Activated CD8-positive, alpha-beta T cell treated with anti-CD3 and anti-CD28 coated beads for 36 hours (primary cell): ENCODE measurements at regions not wholly inside any gene's neighbourhood (a gene's known extent, or its start where the extent isn't known, plus 50 kb on each side); places are given as distances from the start of the nearest gene placed in this dataset.

Experiments
- ATAC-seq: fragments of 200-7000 bp; cut with Tn5 transposase; one replicate; pipeline ENCODE4 v1.10.0; 2021; ENCODE audit warnings: mild to moderate bottlenecking, moderate library complexity
- CTCF ChIA-PET: fragments of 350-600 bp; sonication (Branson Sonifier 250); formaldehyde crosslinking; loops from one replicate; lab custom pipeline; 2021; ENCODE audit warnings: antibody characterized with exemption; lab: Charles Lee
- POLR2A ChIA-PET: fragments of 350-600 bp; sonication (Branson Sonifier 250); formaldehyde crosslinking; loops from one replicate; lab custom pipeline; 2021; ENCODE audit warnings: antibody characterized with exemption; lab: Charles Lee
- DNase-seq: peaks from one replicate; pipeline ENCODE4 v3.0.0-alpha.2; 2020
- H3K27ac Mint-ChIP-seq: one replicate; pipeline ENCODE4 v1.8.0; 2021; ENCODE audit warnings: mild to moderate bottlenecking, mixed read lengths
- H3K27me3 Mint-ChIP-seq: one replicate; pipeline ENCODE4 v1.8.0; 2021; ENCODE audit warnings: mixed read lengths
- H3K36me3 Mint-ChIP-seq: one replicate; pipeline ENCODE4 v1.8.0; 2021; ENCODE audit warnings: low read depth, mixed read lengths
- H3K4me1 Mint-ChIP-seq: one replicate; pipeline ENCODE4 v1.8.0; 2021; ENCODE audit warnings: low read depth, mixed read lengths
- H3K4me3 Mint-ChIP-seq: one replicate; pipeline ENCODE4 v1.8.0; 2021; ENCODE audit warnings: mild to moderate bottlenecking, moderate library complexity, mixed read lengths
- H3K9me3 Mint-ChIP-seq: one replicate; pipeline ENCODE4 v1.8.0; 2021; ENCODE audit warnings: mixed read lengths
- intact Hi-C: fragments of 100-400 bp; cut with micrococcal nuclease; formaldehyde crosslinking; loops from one replicate; pipeline ENCODE4 v1.10.0; 2022
- TF ChIP-seq, protein P1 (sequence below): fragments of 200-600 bp; IDR thresholded peaks from one replicate; pipeline ENCODE4 v1.8.0; 2022; ENCODE audit warnings: antibody characterized with exemption, mild to moderate bottlenecking

DNA sequence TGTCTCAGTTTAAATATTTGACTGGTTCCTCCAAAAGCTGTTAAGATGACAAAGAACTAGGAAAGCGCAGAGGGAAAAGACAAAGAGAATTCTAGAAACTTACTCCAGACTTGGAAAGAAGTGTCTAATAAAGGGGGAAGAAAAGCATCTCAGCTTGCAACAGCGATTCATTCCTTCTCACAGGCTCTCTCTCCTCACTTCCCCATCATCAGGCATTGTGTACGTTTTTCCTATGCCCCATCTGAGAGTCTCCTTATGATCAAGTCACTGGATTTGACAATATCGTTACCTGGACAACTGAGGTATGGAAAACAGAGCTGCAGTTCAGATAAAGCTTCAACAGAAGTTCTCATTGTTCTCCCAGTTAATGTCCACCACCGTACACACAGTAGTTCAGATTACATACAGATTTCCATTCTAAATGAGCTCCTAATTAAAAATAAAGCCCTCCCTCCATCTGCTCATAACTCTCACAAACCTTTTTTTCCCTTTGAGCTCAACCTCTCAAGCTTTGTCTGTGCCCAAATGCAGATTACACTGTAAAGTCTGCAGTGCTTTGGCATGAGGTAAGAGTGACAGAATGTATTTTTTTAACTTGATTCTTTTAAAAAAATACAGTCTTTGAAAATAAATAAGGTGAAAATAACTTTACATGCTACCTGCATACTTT, 254.4 kb upstream of the THBS1 start:
- no peak overlapping the region for H3K27ac Mint-ChIP-seq
- TF ChIP-seq, protein P1, sequence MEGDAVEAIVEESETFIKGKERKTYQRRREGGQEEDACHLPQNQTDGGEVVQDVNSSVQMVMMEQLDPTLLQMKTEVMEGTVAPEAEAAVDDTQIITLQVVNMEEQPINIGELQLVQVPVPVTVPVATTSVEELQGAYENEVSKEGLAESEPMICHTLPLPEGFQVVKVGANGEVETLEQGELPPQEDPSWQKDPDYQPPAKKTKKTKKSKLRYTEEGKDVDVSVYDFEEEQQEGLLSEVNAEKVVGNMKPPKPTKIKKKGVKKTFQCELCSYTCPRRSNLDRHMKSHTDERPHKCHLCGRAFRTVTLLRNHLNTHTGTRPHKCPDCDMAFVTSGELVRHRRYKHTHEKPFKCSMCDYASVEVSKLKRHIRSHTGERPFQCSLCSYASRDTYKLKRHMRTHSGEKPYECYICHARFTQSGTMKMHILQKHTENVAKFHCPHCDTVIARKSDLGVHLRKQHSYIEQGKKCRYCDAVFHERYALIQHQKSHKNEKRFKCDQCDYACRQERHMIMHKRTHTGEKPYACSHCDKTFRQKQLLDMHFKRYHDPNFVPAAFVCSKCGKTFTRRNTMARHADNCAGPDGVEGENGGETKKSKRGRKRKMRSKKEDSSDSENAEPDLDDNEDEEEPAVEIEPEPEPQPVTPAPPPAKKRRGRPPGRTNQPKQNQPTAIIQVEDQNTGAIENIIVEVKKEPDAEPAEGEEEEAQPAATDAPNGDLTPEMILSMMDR: no peak
- CTCF ChIA-PET: interaction anchor here (1.1 to 1.4 kb wide), 2 partner anchors 13 to 431 kb away, joined by 3 to 5 read pairs; no protein-coding TSS in a partner anchor
- no peaks in the 10 kb centered on the region for H3K36me3 Mint-ChIP-seq
- ATAC-seq (no peak), DNase-seq (no peak)
- H3K4me3 Mint-ChIP-seq: no peak overlapping the region
- H3K4me1 Mint-ChIP-seq: no peaks in the 10 kb centered on the region
- POLR2A ChIA-PET: no interaction called here
- no peaks in the 10 kb centered on the region for H3K9me3 Mint-ChIP-seq
- H3K27me3 Mint-ChIP-seq: peaks cover 5% of the 10 kb centered on the region
- intact Hi-C loops: no loop called here

DNA sequence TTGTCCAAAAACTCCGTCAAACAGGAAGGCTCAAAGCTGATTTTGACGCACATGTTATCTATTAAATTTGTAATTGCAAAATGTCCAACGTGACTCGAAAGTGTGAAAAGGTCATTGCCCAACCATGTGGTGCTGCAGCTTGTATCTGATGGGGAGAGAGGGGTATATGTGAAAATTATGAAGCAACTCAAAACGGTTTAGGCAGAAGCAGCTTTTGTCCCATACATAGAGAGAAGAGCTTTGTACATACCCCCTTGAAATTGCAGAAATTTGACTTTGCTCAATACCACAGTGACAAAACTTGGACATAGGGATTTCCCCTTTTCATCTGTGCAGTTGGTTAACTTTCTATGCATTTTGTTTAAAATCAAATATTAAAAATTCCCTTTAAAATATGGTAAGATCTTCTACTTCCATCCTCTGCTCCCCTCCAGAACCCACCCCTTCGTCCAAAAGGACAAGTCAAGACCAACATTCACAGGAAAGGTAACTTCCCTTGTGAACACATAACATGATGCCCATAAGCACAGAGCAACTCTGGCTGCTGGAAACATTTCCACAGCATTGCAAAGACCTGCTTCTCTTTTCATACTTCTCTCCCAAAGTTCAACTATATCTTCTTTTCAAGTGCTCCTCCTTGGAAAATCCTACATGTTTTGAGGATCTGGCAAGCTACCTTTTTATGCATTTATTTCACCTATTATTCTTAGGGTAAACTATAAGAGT, 253.7 kb upstream of the THBS1 start:
- H3K27me3 Mint-ChIP-seq: peaks cover 5% of the 10 kb centered on the region
- H3K4me3 Mint-ChIP-seq: no peak overlapping the region
- no peaks in the 10 kb centered on the region for H3K4me1 Mint-ChIP-seq
- no peaks in the 10 kb centered on the region for H3K36me3 Mint-ChIP-seq
- DNase-seq: no peak
- no peak for ATAC-seq
- no peaks in the 10 kb centered on the region for H3K9me3 Mint-ChIP-seq
- TF ChIP-seq, protein P1: no peak
- H3K27ac Mint-ChIP-seq: no peak overlapping the region
- intact Hi-C loops: no loop called here
- POLR2A ChIA-PET: no interaction called here
- CTCF ChIA-PET: interaction anchor here (1.1 kb wide), 1 partner anchor 430 kb away, joined by 3 read pairs; no protein-coding TSS in a partner anchor

DNA sequence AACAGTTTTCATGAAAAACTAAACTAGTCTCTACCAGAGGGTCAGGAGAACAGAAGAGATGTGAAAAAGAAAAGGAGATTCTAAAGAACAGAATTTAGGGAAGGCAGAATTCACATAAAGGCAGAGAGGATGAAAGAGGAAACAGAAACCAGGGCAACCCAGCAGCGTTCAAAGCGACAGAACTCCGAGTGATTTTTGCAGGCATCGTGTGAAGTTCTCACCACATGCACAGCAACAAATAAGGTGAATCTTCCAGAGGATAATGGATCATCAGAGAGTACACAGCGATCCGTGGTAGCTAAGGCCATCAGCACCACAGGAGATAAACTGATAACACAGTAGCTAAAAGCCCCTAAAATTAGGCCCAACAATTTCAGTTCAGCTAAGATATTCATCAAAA, 250.8 kb upstream of the THBS1 start:
- Mint-ChIP-seq H3K4me3 (no peak overlapping the region), H3K27me3 (peaks cover 5% of the 10 kb centered on the region), H3K36me3 (no peaks in the 10 kb centered on the region), H3K9me3 (no peaks in the 10 kb centered on the region), H3K27ac (no peak overlapping the region), H3K4me1 (no peaks in the 10 kb centered on the region)
- ATAC-seq (no peak), DNase-seq (no peak)
- intact Hi-C loops: no loop called here
- ChIA-PET CTCF (no interaction called here), POLR2A (no interaction called here)
- TF ChIP-seq, protein P1: no peak

DNA sequence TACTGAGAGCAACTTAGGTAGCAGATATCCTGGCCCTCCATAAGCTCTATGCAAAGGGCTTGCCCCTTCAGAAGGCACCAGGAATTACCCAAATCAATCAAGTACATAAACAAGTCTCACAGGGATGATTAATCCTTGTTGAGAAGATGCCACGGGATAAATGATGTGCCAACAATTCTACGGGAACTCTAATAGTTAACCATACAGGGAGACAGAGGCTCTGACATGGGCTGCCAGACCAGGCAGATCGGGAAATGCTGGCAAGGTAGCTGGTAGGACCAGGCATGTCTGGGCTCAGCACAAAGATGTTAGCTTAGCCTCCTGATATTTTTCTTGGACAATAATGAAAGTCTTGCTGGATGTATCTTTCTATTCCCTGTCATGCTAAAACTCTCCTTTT, 249.3 kb upstream of the THBS1 start:
- ChIA-PET CTCF (no interaction called here), POLR2A (no interaction called here)
- H3K36me3 Mint-ChIP-seq: no peaks in the 10 kb centered on the region
- ATAC-seq (no peak), DNase-seq (no peak)
- H3K27me3 Mint-ChIP-seq: no peaks in the 10 kb centered on the region
- TF ChIP-seq, protein P1: no peak
- no peaks in the 10 kb centered on the region for H3K9me3 Mint-ChIP-seq
- intact Hi-C loops: no loop called here
- no peak overlapping the region for H3K27ac Mint-ChIP-seq
- H3K4me3 Mint-ChIP-seq: no peak overlapping the region
- H3K4me1 Mint-ChIP-seq: no peaks in the 10 kb centered on the region

DNA sequence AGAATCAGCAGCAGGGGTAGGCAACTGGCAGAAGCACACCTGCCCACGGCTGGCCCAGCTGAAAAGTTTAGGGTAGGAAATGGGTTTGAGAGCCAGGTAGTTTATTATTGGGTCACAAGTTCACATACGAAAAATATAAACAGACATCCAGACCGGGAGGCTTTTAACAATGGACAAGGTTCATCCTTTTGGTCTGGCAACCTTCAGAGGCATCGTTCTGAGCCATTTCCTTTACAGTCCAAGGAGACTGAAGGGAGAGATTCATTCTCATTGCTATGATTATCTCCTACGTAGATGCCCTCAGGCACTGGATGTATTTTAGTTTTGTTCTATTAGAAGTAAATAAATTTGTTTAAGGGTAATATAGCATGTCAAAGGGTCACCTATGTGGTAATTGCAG, 248.0 kb upstream of the THBS1 start:
- DNase-seq (no peak), ATAC-seq (no peak)
- CTCF ChIA-PET: no interaction called here
- no peak overlapping the region for H3K27ac Mint-ChIP-seq
- POLR2A ChIA-PET: no interaction called here
- H3K4me3 Mint-ChIP-seq: no peak overlapping the region
- intact Hi-C loops: no loop called here
- H3K27me3 Mint-ChIP-seq: no peaks in the 10 kb centered on the region
- no peaks in the 10 kb centered on the region for H3K9me3 Mint-ChIP-seq
- no peaks in the 10 kb centered on the region for H3K4me1 Mint-ChIP-seq
- no peaks in the 10 kb centered on the region for H3K36me3 Mint-ChIP-seq
- TF ChIP-seq, protein P1: no peak
